GM12892 (cell line): ENCODE measurements at regions not wholly inside any gene's neighbourhood (a gene's known extent, or its start where the extent isn't known, plus 50 kb on each side); places are given as distances from the start of the nearest gene placed in this dataset.

Experiments
- POLR2A ChIP-seq: IDR thresholded peaks from 2 replicates; pipeline ENCODE4 v1.6.1; 2011; ENCODE audit warnings: low read depth, low read length, control low read depth
- TAF1 ChIP-seq: IDR thresholded peaks from 2 replicates; pipeline ENCODE4 v1.6.1; 2011; ENCODE audit warnings: low read depth, mild to moderate bottlenecking, control low read depth, low read length, borderline replicate concordance

- no peak for TF ChIP-seq POLR2A
- TF ChIP-seq TAF1: no peak
Observed at GRCh38 chr7:67671006-67671548, 674.4 kb downstream of the TYW1 start.
